ENCODE measurements at regions not wholly inside any gene's neighbourhood (a gene's known extent, or its start where the extent isn't known, plus 50 kb on each side); places are given as distances from the start of the nearest gene placed in this dataset.

GRCh38 chr10:129163531-129163930 is 303.5 kb upstream of the MGMT start:
- no peak for TF ChIP-seq CTCF (IDR thresholded peaks at IDR 0.05)
- TF ChIP-seq POLR2A (IDR thresholded peaks at IDR 0.05), result no peak
